Right lobe of liver (tissue), 6 donors: ENCODE measurements at regions not wholly inside any gene's neighbourhood (a gene's known extent, or its start where the extent isn't known, plus 50 kb on each side); places are given as distances from the start of the nearest gene placed in this dataset.

Experiments used
- ATAC-seq, 4 donors: fragments of 200-7000 bp; cut with Tn5 transposase; one replicate each; pipeline ENCODE4 v1.9.1; 2020; ENCODE audit warnings: mild to moderate bottlenecking in 4 of 4, moderate library complexity in 4 of 4
- DNase-seq, 3 donors: peaks; one replicate each; pipeline ENCODE4 v3.0.0-alpha.2; 2020
- H3K27ac ChIP-seq, 3 donors: fragments of 200-600 bp; one replicate each; pipeline ENCODE4 v1.8.0; 2022
- H3K27me3 ChIP-seq, 2 donors: fragments of 200-600 bp; one replicate each; pipeline ENCODE4 v1.8.0; 2022
- H3K36me3 ChIP-seq, 4 donors: fragments of 200-600 bp; sonication (generic) in 1 of 4; one replicate each; pipeline versions ENCODE4 v1.5.1 to v1.8.0; 2017 to 2022; ENCODE audit warnings: control low read depth in 1 of 4
- H3K4me1 ChIP-seq, 4 donors: fragments of 200-600 bp; sonication (generic) in 1 of 4; one replicate each; pipeline versions ENCODE4 v1.5.1 to v1.8.0; 2017 to 2022; ENCODE audit warnings: control low read depth in 1 of 4
- H3K4me3 ChIP-seq, 3 donors: fragments of 200-600 bp; one replicate each; pipeline ENCODE4 v1.8.0; 2022
- H3K9me3 ChIP-seq, 4 donors: fragments of 200-600 bp; sonication (generic) in 1 of 4; one replicate each; pipeline versions ENCODE4 v1.5.1 to v1.8.0; 2017 to 2022; ENCODE audit warnings: control low read depth in 1 of 4
- CTCF ChIP-seq, 4 donors: fragments of 200-600 bp in 3 of 4; fragments of 450-650 bp in 1 of 4; IDR thresholded peaks; one replicate each; pipeline versions ENCODE4 v1.5.1 to v1.8.0; 2016 to 2022; ENCODE audit warnings: antibody characterized with exemption in 4 of 4, mild to moderate bottlenecking in 2 of 4
- POLR2A ChIP-seq: fragments of 450-650 bp; IDR thresholded peaks from one replicate; pipeline ENCODE4 v1.6.1; 2017; ENCODE audit warnings: antibody characterized with exemption, mild to moderate bottlenecking
- WGBS: methylation state at CpG from one replicate; pipeline ENCODE4 v1.1.6; 2018; ENCODE audit warnings: low coverage, low lambda C conversion rate; ENCODE audit not compliant: insufficient coverage; ENCODE audit errors: missing lambda C conversion rate; 5-methylcytosine and 5-hydroxymethylcytosine counted together
- intact Hi-C, 2 donors: fragments of 100-400 bp; cut with DNase I; formaldehyde crosslinking; loops; one replicate each; pipeline versions ENCODE4 v1.11.2 to v1.14.1; 2022
- donor health status: DM: no; HTN: yes; CAD: no.
- donor health status: DM: no; HTN: no; CAD: no.
- donor health status: DM: no; HTN: no; CAD: no.
- donor health status: DM: no; HTN: yes; CAD: no.
- donor health status: DM: no; HTN: yes; CAD: no.

- H3K36me3 ChIP-seq, result no peaks in the 10 kb centered on the region
- intact Hi-C loops, result no loop called here
- no peak for ATAC-seq
- no peaks in the 10 kb centered on the region for H3K27me3 ChIP-seq
- no peak for TF ChIP-seq POLR2A
- TF ChIP-seq CTCF (IDR thresholded peaks at IDR 0.05), result no peak
- H3K4me3 ChIP-seq, result no peak overlapping the region
- H3K27ac ChIP-seq, result no peak overlapping the region
- WGBS, result 70% methylated on average over 6 of the region's 8 CpGs
- DNase-seq, result no peak
- H3K9me3 ChIP-seq, result no peaks in the 10 kb centered on the region
- peaks cover 0 to 22% (median 5%) of the 10 kb centered on the region in 4 donors for H3K4me1 ChIP-seq
Measured at GRCh38 chr9:89804766-89805531, 200.1 kb downstream of the GADD45G start.

- DNase-seq (no peak), ATAC-seq (no peak)
- intact Hi-C loops, result no loop called here
- Histone ChIP-seq H3K4me3 (no peak overlapping the region), H3K4me1 (peaks cover 0 to 16% (median 5%) of the 10 kb centered on the region in 4 donors), H3K27ac (no peak overlapping the region), H3K9me3 (no peaks in the 10 kb centered on the region), H3K27me3 (no peaks in the 10 kb centered on the region), H3K36me3 (no peaks in the 10 kb centered on the region)
- 73% methylated on average over 8 of the region's 10 CpGs for WGBS
- TF ChIP-seq POLR2A (no peak), CTCF (IDR thresholded peaks at IDR 0.05) (no peak)
Measured at GRCh38 chr9:89805571-89806292, 200.9 kb downstream of the GADD45G start.

GRCh38 chr9:89806371-89807100 lies 201.7 kb downstream of the GADD45G start:
- no peak overlapping the region for H3K27ac ChIP-seq
- DNase-seq, result no peak
- TF ChIP-seq CTCF (IDR thresholded peaks at IDR 0.05), result no peak
- TF ChIP-seq POLR2A, result no peak
- no peaks in the 10 kb centered on the region for H3K36me3 ChIP-seq
- H3K4me3 ChIP-seq, result no peak overlapping the region
- no peaks in the 10 kb centered on the region for H3K27me3 ChIP-seq
- H3K9me3 ChIP-seq, result no peaks in the 10 kb centered on the region
- intact Hi-C loops, result no loop called here
- peaks cover 0 to 16% (median 5%) of the 10 kb centered on the region in 4 donors for H3K4me1 ChIP-seq
- ATAC-seq, result no peak
- 80% methylated on average over 2 of the region's 4 CpGs for WGBS

- Histone ChIP-seq H3K9me3 (no peaks in the 10 kb centered on the region), H3K27ac (no peak overlapping the region), H3K4me3 (no peak overlapping the region), H3K36me3 (no peaks in the 10 kb centered on the region), H3K27me3 (no peaks in the 10 kb centered on the region), H3K4me1 (peaks cover 0 to 13% (median 4%) of the 10 kb centered on the region in 4 donors)
- no peak for ATAC-seq
- intact Hi-C loops, result no loop called here
- 100% methylated on average over 2 of the region's 5 CpGs for WGBS
- DNase-seq, result no peak
- TF ChIP-seq POLR2A (no peak), CTCF (IDR thresholded peaks at IDR 0.05) (no peak)
Measured at GRCh38 chr9:89807101-89807395, 202.2 kb downstream of the GADD45G start.
